Heart left ventricle (tissue), 16 donors: ENCODE measurements at regions not wholly inside any gene's neighbourhood (a gene's known extent, or its start where the extent isn't known, plus 50 kb on each side); places are given as distances from the start of the nearest gene placed in this dataset.

Source experiments
- ATAC-seq, 4 donors: fragments of 200-7000 bp; cut with Tn5 transposase; one replicate each; pipeline ENCODE4 v1.9.1; 2020 to 2022; ENCODE audit warnings: moderate library complexity in 4 of 4, mild to moderate bottlenecking in 3 of 4, moderate number of reproducible peaks in 1 of 4
- DNase-seq, 5 donors: peaks; one replicate each; pipeline ENCODE4 v3.0.0-alpha.2; 2020
- H3K27ac ChIP-seq, 12 donors: fragments of 200-600 bp; sonication (generic) in 4 of 12; one replicate each; pipeline versions ENCODE4 v1.5.0 to v1.8.0; 2016 to 2022; ENCODE audit warnings: mild to moderate bottlenecking in 2 of 12
- H3K27me3 ChIP-seq, 9 donors: fragments of 200-600 bp; sonication (generic) in 2 of 9; one replicate each; pipeline versions ENCODE4 v1.5.1 to v1.8.0; 2016 to 2022; ENCODE audit warnings: mild to moderate bottlenecking in 3 of 9
- H3K36me3 ChIP-seq, 9 donors: fragments of 200-600 bp; sonication (generic) in 2 of 9; one replicate each; pipeline versions ENCODE4 v1.5.0 to v1.8.0; 2018 to 2022; ENCODE audit warnings: mild to moderate bottlenecking in 2 of 9
- H3K4me1 ChIP-seq, 12 donors: fragments of 200-600 bp; sonication (generic) in 4 of 12; one replicate each; pipeline versions ENCODE4 v1.5.0 to v1.8.0; 2016 to 2022; ENCODE audit warnings: mild to moderate bottlenecking in 3 of 12
- H3K4me3 ChIP-seq, 12 donors: fragments of 200-600 bp; sonication (generic) in 4 of 12; one replicate each; pipeline versions ENCODE4 v1.5.0 to v1.8.0; 2017 to 2022; ENCODE audit warnings: mild to moderate bottlenecking in 9 of 12, moderate library complexity in 4 of 12
- H3K9me3 ChIP-seq, 12 donors: fragments of 200-600 bp; sonication (generic) in 4 of 12; one replicate each; pipeline versions ENCODE4 v1.5.0 to v1.8.0; 2016 to 2022; ENCODE audit warnings: mild to moderate bottlenecking in 1 of 12
- POLR2A ChIP-seq, 2 donors: fragments of 450-650 bp; IDR thresholded peaks; one replicate each; pipeline ENCODE4 v1.6.1; 2017; ENCODE audit warnings: antibody characterized with exemption in 2 of 2, mild to moderate bottlenecking in 2 of 2, moderate library complexity in 2 of 2
- WGBS, 4 donors: extraction: QIAGEN DNeasy Blood & Tissue Kit in 2 of 4; methylation state at CpG; one replicate each; pipeline versions ENCODE4 v1.1.5 to v1.1.7; 2013 to 2018; 5-methylcytosine and 5-hydroxymethylcytosine counted together
- intact Hi-C, 10 donors: fragments of 100-400 bp; cut with DNase I; formaldehyde crosslinking; loops; one replicate each; pipeline versions ENCODE4 v1.11.1 to v1.14.2; 2022
- TF ChIP-seq, protein P1 (sequence below), 12 donors: fragments of 200-600 bp; sonication (generic) in 4 of 12; IDR thresholded peaks; one replicate each; pipeline versions ENCODE4 v1.5.0 to v1.8.0; 2018 to 2022; ENCODE audit warnings: antibody characterized with exemption in 12 of 12, mild to moderate bottlenecking in 5 of 12
- donor health status: ischemic (EF 13 %, LVEDD 7.1; RV severe dilation, severe dysfunction).
- donor health status: healthy with polysubstance abuse.
- donor health status: DM: no; HTN: yes; CAD: no.
- donor health status: DM: no; HTN: no; CAD: no.
- donor health status: ischemic (EF 25% LVEDD 6.9; RV normal size, moderate dysfunction).
- donor health status: ischemic (EF 25% LVEDD 5.7; RV mildly dilated, moderate dysfunction).
- donor health status: healthy.
- donor health status: DM: yes; HTN: yes; CAD: no.
- donor health status: ischemic (EF 35%, LVEDD 5.7; RV mildly dilated, moderate dysfunction).
- donor health status: nonischemic (EF 11% LVEDD 7.7; RV severe dilation, severe dysfunction).
- donor health status: DM: yes; HTN: yes; CAD: no.
- donor health status: PGD.
- donor health status: ischemic (EF 29% LVEDD 5.4; RV normal size, mild dysfunction).
- donor health status: nonischemic (EF 23%, LVEDD 6.1; RV moderate dilation, normal function).

DNA sequence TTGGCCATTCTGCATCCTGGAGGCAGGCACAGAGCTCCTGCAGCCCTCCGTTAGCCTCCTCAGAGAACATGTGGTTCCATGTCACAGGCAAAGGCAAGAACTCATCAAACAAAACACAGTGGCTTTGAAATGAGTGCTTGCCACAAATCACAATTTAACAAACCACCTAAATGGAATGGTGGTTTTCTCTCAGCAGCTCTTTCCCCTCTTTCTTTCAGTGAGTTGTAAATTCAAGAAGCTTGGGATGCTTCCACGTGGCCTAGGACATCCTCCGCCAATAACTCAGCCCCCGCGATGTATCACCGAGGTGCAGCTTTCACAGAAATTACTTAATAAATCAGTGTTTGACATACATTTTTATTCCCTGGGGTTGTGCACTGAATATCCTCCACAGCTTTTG lies 65.4 kb upstream of the RFC3 start:
- no peak for DNase-seq
- WGBS, 4 donors = 84 to 91% (median 90%) methylated on average over 6 of the region's 6 CpGs
- no peaks in the 10 kb centered on the region for H3K36me3 ChIP-seq
- no peak for TF ChIP-seq POLR2A (IDR thresholded peaks at IDR 0.05)
- TF ChIP-seq, protein P1, sequence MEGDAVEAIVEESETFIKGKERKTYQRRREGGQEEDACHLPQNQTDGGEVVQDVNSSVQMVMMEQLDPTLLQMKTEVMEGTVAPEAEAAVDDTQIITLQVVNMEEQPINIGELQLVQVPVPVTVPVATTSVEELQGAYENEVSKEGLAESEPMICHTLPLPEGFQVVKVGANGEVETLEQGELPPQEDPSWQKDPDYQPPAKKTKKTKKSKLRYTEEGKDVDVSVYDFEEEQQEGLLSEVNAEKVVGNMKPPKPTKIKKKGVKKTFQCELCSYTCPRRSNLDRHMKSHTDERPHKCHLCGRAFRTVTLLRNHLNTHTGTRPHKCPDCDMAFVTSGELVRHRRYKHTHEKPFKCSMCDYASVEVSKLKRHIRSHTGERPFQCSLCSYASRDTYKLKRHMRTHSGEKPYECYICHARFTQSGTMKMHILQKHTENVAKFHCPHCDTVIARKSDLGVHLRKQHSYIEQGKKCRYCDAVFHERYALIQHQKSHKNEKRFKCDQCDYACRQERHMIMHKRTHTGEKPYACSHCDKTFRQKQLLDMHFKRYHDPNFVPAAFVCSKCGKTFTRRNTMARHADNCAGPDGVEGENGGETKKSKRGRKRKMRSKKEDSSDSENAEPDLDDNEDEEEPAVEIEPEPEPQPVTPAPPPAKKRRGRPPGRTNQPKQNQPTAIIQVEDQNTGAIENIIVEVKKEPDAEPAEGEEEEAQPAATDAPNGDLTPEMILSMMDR (IDR thresholded peaks at IDR 0.05) = no peak
- no peaks in the 10 kb centered on the region for H3K27me3 ChIP-seq
- H3K27ac ChIP-seq = no peak overlapping the region
- ATAC-seq = no peak
- H3K4me1 ChIP-seq = no peaks in the 10 kb centered on the region
- H3K4me3 ChIP-seq = no peak overlapping the region
- intact Hi-C loops = no loop called here
- H3K9me3 ChIP-seq = peaks cover 0 to 2% (median 0%) of the 10 kb centered on the region in 12 donors

DNA sequence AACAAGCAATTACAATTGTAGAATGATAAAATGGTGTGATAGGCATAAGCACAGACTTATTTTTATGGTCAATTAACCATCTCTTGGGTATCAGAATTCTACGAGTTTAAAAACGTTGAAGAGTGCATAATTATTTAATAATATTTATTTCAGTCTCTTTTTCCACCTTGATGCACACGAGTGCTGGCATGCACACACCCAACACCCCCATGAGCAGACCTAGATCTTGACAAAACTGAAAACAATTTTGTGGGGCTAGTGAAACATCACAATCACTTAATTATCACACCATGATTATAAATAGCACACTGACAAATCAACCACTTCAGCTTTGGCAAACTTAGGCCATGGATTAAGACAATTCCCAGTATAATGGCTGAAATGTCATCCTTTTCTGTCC lies 61.0 kb upstream of the RFC3 start:
- Histone ChIP-seq H3K4me1 (peaks cover 0 to 6% (median 0%) of the 10 kb centered on the region in 12 donors), H3K9me3 (no peaks in the 10 kb centered on the region), H3K27me3 (no peaks in the 10 kb centered on the region), H3K36me3 (no peaks in the 10 kb centered on the region), H3K27ac (no peak overlapping the region), H3K4me3 (no peak overlapping the region)
- ATAC-seq (no peak), DNase-seq (no peak)
- TF ChIP-seq, protein P1 (IDR thresholded peaks at IDR 0.05) = no peak
- TF ChIP-seq POLR2A (IDR thresholded peaks at IDR 0.05) = no peak
- WGBS, 4 donors = 83 to 91% (median 89%) methylated on average over 3 of the region's 3 CpGs
- intact Hi-C loops = no loop called here

DNA sequence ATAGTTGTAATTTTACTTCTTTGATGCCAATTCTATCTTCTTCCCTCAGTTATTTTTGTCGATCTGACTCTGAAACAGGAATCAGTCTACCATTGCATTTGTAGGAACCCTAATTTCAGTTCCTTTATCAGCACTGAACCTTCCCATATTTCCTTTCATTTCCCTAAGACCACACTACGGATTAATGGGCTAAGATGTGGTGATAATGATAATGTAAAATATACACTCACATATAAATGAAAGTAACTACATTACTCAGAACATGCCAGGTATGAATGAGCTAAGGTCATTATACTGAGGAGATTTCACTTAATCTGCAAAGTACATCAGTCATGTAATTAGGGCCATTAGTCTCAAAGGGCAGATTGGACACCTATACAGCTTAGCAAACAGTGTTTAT lies 60.2 kb upstream of the RFC3 start:
- Histone ChIP-seq H3K9me3 (no peaks in the 10 kb centered on the region), H3K4me3 (no peak overlapping the region), H3K36me3 (no peaks in the 10 kb centered on the region), H3K27ac (no peak overlapping the region), H3K4me1 (peaks cover 0 to 6% (median 0%) of the 10 kb centered on the region in 12 donors), H3K27me3 (no peaks in the 10 kb centered on the region)
- intact Hi-C loops = no loop called here
- no peak for DNase-seq
- WGBS, 4 donors = 63 to 83% (median 77%) methylated on average over 2 of the region's 2 CpGs
- ATAC-seq = no peak
- no peak for TF ChIP-seq POLR2A (IDR thresholded peaks at IDR 0.05)
- TF ChIP-seq, protein P1 (IDR thresholded peaks at IDR 0.05) = no peak

DNA sequence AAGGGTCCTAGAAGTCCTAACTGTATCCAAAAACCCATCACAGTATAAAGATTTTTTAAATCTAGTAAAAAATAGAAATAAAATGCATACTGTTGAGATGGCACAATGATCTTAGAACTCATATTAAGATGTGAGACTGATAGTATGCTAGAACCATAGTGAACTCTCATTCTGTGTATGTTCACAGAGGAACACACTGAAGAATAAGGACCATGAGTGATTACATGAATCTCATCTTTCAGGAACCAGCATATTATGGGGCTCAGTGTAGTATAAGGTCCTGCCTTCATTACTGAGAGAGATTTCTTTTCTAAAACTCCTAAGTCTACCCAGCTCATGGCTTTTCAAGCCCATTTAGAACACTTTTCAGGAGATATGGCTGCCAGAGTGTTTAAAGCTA lies 59.8 kb upstream of the RFC3 start:
- no peaks in the 10 kb centered on the region for H3K9me3 ChIP-seq
- intact Hi-C loops = no loop called here

More for the DNA sequence above, 59.8 kb upstream of the RFC3 start:
- TF ChIP-seq, protein P1 (IDR thresholded peaks at IDR 0.05) = no peak
- no peak for TF ChIP-seq POLR2A (IDR thresholded peaks at IDR 0.05)
- DNase-seq = no peak
- Histone ChIP-seq H3K4me1 (peaks cover 0 to 6% (median 0%) of the 10 kb centered on the region in 12 donors), H3K27me3 (no peaks in the 10 kb centered on the region), H3K27ac (no peak overlapping the region), H3K36me3 (no peaks in the 10 kb centered on the region), H3K4me3 (no peak overlapping the region)
- ATAC-seq = no peak
